ENCODE measurements at regions not wholly inside any gene's neighbourhood (a gene's known extent, or its start where the extent isn't known, plus 50 kb on each side); places are given as distances from the start of the nearest gene placed in this dataset.

- TF ChIP-seq, protein P1, sequence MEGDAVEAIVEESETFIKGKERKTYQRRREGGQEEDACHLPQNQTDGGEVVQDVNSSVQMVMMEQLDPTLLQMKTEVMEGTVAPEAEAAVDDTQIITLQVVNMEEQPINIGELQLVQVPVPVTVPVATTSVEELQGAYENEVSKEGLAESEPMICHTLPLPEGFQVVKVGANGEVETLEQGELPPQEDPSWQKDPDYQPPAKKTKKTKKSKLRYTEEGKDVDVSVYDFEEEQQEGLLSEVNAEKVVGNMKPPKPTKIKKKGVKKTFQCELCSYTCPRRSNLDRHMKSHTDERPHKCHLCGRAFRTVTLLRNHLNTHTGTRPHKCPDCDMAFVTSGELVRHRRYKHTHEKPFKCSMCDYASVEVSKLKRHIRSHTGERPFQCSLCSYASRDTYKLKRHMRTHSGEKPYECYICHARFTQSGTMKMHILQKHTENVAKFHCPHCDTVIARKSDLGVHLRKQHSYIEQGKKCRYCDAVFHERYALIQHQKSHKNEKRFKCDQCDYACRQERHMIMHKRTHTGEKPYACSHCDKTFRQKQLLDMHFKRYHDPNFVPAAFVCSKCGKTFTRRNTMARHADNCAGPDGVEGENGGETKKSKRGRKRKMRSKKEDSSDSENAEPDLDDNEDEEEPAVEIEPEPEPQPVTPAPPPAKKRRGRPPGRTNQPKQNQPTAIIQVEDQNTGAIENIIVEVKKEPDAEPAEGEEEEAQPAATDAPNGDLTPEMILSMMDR (IDR thresholded peaks at IDR 0.05): no peak
- TF ChIP-seq ZFX (IDR thresholded peaks at IDR 0.05; ENCODE audit: borderline replicate concordance): no peak
Measured at GRCh38 chr3:76040946-76041345, 255.6 kb upstream of the ZNF717 start.
